Midbrain (tissue), 1 donor: ENCODE measurements at regions not wholly inside any gene's neighbourhood (a gene's known extent, or its start where the extent isn't known, plus 50 kb on each side); places are given as distances from the start of the nearest gene placed in this dataset.
"Not testable (repeated sequence)": the region's sequence is repeated elsewhere in the genome, so short reads cannot be mapped to it uniquely, and the experiment has no call there.

Experiments
- DNase-seq: peaks from one replicate; lab custom pipeline; 2025; lab: John Stamatoyannopoulos, UW

DNA sequence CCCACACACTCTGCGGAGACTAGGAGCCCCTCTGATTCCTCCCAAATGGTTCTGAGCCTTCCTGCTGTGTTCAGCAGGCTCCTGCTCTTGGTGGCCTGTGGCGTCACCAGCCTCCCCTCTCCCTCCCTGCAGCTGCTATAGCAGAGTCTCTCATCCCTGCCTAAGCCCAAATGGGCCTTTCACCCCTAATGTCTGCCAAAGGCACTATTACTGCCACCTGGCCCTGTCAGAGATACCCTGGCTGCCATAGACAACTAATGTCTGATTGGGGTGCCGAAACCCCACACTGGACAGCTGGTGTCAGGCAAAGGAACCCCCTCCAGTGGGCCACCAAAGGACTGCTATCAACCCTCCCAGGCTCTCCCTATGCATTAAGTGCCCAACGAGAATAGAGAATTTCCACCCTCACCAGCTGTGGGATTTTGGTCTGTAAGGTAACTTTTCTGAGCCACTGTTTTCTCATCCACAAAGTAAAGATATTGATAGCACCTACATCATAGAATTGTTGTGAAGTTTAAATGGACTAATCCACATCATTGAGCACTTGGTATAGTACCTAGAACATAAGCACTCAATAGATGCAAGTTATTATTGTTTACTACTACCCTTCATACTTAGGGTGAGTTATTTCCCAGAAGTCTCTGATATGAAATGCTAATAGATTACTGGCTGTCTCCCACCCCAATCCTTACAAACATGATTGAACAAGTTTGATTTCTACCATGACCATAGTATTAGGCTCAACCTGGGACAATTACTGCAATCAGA is 421.3 kb downstream of the MID1IP1 start:
- DNase-seq, result no peak

DNA sequence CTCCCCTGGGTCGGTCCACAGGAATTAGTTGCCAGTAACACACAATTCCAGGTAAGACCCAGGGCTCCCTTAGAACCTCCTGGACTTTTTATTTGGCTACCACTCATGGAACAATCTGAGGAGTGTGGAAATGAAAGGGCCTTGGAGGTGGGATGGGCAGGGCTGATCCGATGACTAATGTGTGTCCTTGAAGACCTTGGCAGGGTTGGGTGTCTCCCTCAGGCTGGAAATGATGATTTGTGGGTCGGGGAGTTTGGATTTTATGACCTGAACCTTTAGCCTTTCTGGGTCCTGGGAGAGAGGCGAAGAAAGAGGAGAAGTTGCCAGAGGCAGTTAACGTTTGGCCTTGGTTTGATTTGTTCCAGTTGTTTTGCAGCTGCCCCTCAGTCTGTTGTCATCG is 425.0 kb downstream of the MID1IP1 start:
- DNase-seq, result no peak

- DNase-seq, result no peak
Measured at GRCh38 chrX:39227371-39227770, 426.1 kb downstream of the MID1IP1 start.

DNA sequence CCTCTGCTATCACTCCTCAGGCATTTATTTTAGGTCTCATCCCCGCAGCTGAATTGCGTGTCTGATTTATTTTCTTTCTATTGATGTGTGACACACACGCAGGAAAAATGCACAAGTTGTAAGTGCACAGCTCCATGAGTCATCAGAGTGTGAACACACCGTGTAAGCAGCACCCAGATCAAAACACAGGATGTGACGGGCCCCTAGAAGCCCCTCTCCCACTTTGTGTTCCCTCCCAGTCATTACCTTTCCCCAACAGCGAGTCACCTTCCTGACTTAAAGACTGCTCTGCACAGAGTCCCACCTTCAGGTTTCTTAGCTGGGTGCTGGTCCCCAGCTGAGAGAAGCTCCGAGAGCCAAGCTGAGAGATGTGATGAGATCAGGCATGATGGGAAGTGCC is 436.7 kb downstream of the MID1IP1 start:
- no peak for DNase-seq

DNA sequence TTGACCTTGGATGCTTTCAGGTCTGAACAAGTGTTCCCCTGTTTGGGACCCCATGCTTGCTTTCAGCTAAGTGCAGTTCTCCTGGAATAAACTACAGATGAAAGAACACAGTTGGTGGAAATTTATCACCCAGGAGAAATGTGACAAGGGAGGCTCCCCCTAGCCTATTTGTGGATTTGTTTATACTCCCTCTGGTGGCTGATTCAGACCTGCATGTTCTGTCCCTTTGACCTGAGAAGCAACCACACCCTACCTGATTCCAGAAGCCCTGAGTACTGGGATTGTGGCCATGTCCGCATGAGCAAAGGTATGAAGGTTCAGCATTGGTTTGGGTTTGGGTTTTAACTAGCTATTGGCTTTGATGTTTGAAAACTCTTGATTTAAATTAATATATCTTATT is 440.9 kb downstream of the MID1IP1 start:
- DNase-seq, result peak; percentile 18

- DNase-seq, result no peak
Measured at GRCh38 chrX:39244147-39244546, 442.9 kb downstream of the MID1IP1 start.

GRCh38 chrX:39245024-39245423 is 443.8 kb downstream of the MID1IP1 start:
- DNase-seq, result no peak

- peak; percentile 33 for DNase-seq
Measured at GRCh38 chrX:39247536-39247935, 446.3 kb downstream of the MID1IP1 start.

DNA sequence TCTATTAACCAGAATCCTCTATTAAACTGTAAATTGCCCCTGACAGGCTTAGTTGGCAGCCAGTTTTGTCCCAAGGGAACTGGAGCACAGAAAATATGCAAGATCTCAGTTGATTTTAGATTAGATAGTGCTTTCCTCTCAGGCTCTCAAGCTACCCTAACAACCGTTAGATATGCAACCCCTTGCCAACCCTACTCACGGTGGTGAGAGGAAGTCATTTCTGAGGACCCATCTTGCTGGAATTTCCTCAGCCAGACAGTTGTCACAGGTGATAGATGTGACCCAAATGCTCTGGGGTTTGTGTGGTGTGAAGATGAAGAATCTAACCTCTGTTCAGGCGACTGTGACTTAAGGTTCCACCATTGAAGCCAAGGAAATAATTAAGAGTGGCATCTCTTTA is 447.1 kb downstream of the MID1IP1 start:
- no peak for DNase-seq

- no peak for DNase-seq
Measured at GRCh38 chrX:39249999-39250398, 448.7 kb downstream of the MID1IP1 start.

- DNase-seq, result no peak
Measured at GRCh38 chrX:39251995-39252394, 450.7 kb downstream of the MID1IP1 start.

- DNase-seq, result no peak
Measured at GRCh38 chrX:39253551-39253950, 452.3 kb downstream of the MID1IP1 start.

DNA sequence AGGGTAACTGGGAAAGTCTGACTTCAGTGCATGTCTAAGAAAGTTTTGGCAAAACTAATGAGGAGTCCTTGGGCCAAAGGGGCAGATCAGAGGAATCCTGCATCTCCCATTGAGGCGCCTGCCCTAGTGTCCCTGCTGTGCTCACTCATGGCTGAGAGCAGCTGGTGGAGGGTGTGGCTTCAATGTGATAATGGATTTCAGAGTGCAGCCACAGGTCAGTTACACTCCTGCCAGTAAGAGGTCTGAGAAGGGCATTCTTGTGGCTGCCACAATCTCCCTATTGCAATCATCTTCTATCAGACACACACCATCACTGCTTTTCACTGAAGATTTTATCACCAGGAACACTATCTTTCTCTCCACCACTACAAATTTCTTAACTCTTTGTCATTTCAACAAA is 457.1 kb downstream of the MID1IP1 start:
- no peak for DNase-seq

GRCh38 chrX:39260965-39261364 is 459.7 kb downstream of the MID1IP1 start:
- DNase-seq, result no peak

DNA sequence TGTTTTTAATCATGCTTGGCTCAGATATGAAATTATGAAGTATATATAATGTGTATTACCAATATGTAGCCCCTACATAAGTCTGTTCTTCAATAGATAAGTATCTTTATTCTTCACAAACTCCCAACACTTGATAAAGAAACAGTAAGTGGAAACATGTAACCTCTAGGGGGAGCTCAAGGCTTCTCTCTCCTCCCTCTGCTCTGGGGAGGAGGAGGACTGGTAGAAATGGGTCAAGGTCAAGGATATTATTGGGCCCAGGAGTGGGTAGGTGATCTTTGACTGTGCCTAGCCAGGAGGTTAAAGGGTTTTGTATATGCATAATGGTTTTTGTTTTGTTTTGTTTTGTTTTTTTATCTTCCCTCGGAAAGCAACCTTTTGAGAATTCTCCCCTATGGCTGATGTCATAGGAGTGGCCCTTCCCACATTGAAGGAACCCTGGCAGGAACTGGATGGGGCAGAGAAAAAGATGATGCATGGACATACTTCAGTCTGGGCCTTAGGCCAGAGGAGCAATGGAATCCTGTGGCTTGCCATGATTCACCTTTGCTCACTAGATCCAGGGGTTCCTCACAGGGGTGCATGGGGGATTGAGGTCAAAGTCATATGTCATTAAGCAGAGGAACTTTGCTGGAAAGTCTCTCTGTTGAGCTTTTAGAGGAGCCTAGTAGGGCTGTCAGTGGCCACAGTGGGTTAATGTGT is 460.3 kb downstream of the MID1IP1 start:
- DNase-seq, result peak; percentile 41

- DNase-seq, result no peak
Measured at GRCh38 chrX:39262641-39263040, 461.4 kb downstream of the MID1IP1 start.

GRCh38 chrX:39264023-39264422 is 462.8 kb downstream of the MID1IP1 start:
- no peak for DNase-seq

GRCh38 chrX:39267176-39267575 is 465.9 kb downstream of the MID1IP1 start:
- no peak for DNase-seq

GRCh38 chrX:39268207-39268606 is 466.9 kb downstream of the MID1IP1 start:
- DNase-seq, result no peak

DNA sequence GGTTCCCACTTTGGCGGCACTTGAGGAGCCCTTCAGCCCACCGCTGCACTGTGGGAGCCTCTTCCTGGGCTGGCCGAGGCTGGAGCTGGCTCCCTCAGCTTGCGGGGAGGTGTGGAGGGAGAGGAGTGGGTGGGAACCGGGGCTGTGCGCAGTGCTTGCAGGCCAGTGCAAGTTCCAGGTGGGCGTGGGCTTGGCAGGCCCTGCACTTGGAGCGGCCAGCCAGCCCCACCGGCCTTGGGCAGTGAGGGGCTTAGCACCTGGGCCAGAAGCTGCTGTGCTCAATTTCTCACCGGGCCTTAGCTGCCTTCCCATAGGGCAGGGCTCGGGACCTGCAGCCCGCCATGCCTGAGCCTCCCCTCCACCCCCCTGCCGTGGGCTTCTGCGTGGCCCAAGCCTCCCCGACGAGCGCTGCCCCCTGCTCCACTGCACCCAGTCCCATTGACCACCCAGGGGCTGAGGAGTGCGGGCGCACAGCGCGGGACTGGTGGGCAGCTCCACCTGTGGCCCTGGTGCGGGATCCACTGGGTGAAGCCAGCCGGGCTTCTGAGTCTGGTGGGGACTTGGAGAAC is 474.3 kb downstream of the MID1IP1 start:
- DNase-seq, result no peak

- not testable (repeated sequence) for DNase-seq
Measured at GRCh38 chrX:39277685-39278390, 476.6 kb downstream of the MID1IP1 start.

DNA sequence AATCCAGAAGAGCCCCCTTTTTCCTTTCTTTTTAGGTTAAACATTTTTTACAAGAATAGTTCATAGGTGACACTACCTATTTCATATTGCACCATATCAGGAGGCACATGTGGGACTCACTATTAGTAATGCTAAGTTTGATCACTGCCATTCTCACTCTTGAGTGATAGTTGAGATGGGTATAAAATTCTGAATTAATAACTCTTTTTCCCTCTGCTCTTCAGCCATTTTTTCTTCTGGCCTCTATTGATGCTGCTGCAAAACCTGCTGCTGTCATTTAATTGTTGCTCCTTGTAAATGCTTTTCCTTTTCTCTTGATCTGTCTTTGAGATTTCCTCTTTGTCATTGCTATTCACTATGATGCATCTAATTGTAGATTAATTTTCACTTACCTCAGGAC is 482.0 kb downstream of the MID1IP1 start:
- DNase-seq, result no peak

DNA sequence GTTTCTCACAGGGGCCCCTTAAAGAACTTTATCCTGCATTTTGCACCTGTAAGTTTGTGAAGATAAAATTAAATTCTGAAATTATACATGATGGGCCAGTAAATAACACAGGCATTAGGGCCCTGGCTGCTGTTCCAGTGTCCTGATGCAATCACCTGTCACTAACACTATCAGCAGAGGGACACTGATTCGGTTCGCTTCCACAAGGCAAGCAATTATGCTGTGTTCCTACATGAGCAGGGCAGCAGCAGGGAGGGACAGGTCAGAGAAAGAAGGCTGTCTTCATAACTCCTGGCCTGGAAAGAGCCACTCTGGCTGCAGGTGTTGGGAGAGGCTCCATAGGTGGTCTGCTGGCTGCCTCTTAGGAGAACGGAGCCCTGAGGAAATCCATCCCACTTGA is 487.3 kb downstream of the MID1IP1 start:
- DNase-seq, result no peak
